Right lobe of liver (tissue), 4 donors: ENCODE measurements at regions not wholly inside any gene's neighbourhood (a gene's known extent, or its start where the extent isn't known, plus 50 kb on each side); places are given as distances from the start of the nearest gene placed in this dataset.

Source experiments
- CTCF ChIP-seq, 4 donors: fragments of 200-600 bp in 3 of 4; fragments of 450-650 bp in 1 of 4; IDR thresholded peaks; one replicate each; pipeline versions ENCODE4 v1.5.1 to v1.8.0; 2016 to 2022; ENCODE audit warnings: antibody characterized with exemption in 4 of 4, mild to moderate bottlenecking in 2 of 4
- POLR2A ChIP-seq: fragments of 450-650 bp; IDR thresholded peaks from one replicate; pipeline ENCODE4 v1.6.1; 2017; ENCODE audit warnings: antibody characterized with exemption, mild to moderate bottlenecking
- donor health status: DM: no; HTN: no; CAD: no.
- donor health status: DM: no; HTN: no; CAD: no.
- donor health status: DM: no; HTN: yes; CAD: no.

- no peak for TF ChIP-seq CTCF (IDR thresholded peaks at IDR 0.05)
- TF ChIP-seq POLR2A, result no peak
These were observed 237.4 kb upstream of the PIK3R1 start for GRCh38 chr5:67978171-67978570.
